DMS153 treated with DMSO at 0.1 percent for 48 hours (cell line): ENCODE measurements at regions not wholly inside any gene's neighbourhood (a gene's known extent, or its start where the extent isn't known, plus 50 kb on each side); places are given as distances from the start of the nearest gene placed in this dataset.
"Not testable (repeated sequence)": the region's sequence is repeated elsewhere in the genome, so short reads cannot be mapped to it uniquely, and the experiment has no call there.

ENCODE experiments used
- DNase-seq: peaks from one replicate; lab custom pipeline; 2025; ENCODE audit not compliant: unreplicated experiment; lab: John Stamatoyannopoulos, UW

- not testable (repeated sequence) for DNase-seq
These were observed 136.9 kb downstream of the OR2B2 start for GRCh38 chr6:27775138-27775795.

- DNase-seq = not testable (repeated sequence)
These were observed 138.0 kb downstream of the OR2B2 start for GRCh38 chr6:27774264-27774600.

GRCh38 chr6:27773542-27774263 lies 138.5 kb downstream of the OR2B2 start:
- not testable (repeated sequence) for DNase-seq

GRCh38 chr6:27772261-27773001 lies 139.8 kb downstream of the OR2B2 start:
- peak; percentile 59 for DNase-seq

- no peak for DNase-seq
These were observed 141.0 kb downstream of the OR2B2 start for GRCh38 chr6:27771235-27771634.

GRCh38 chr6:27770724-27771123 lies 141.5 kb downstream of the OR2B2 start:
- DNase-seq = no peak

GRCh38 chr6:27768556-27768955 lies 143.6 kb downstream of the OR2B2 start:
- DNase-seq = no peak

- no peak for DNase-seq
These were observed 144.3 kb downstream of the OR2B2 start for GRCh38 chr6:27767851-27768250.

- DNase-seq = no peak
These were observed 145.8 kb downstream of the OR2B2 start for GRCh38 chr6:27766405-27766804.

- DNase-seq = no peak
These were observed 147.1 kb downstream of the OR2B2 start for GRCh38 chr6:27765028-27765590.

- DNase-seq = no peak
These were observed 150.8 kb downstream of the OR2B2 start for GRCh38 chr6:27761391-27761790.

GRCh38 chr6:27760464-27760863 lies 151.7 kb downstream of the OR2B2 start:
- no peak for DNase-seq

GRCh38 chr6:27759930-27760329 lies 152.3 kb downstream of the OR2B2 start:
- no peak for DNase-seq

GRCh38 chr6:27758491-27758890 lies 153.7 kb downstream of the OR2B2 start:
- no peak for DNase-seq

GRCh38 chr6:27757307-27757706 lies 154.9 kb downstream of the OR2B2 start:
- DNase-seq = no peak

- DNase-seq = no peak
These were observed 156.4 kb downstream of the OR2B2 start for GRCh38 chr6:27755768-27756167.

GRCh38 chr6:27754408-27754782 lies 157.8 kb downstream of the OR2B2 start:
- no peak for DNase-seq

- DNase-seq = peak; percentile 59
These were observed 158.4 kb downstream of the OR2B2 start for GRCh38 chr6:27753668-27754407.

GRCh38 chr6:27752038-27752885 lies 159.9 kb downstream of the OR2B2 start:
- peak; percentile 73 for DNase-seq

GRCh38 chr6:27748661-27749060 lies 163.5 kb downstream of the OR2B2 start:
- DNase-seq = no peak
